PC-3 (cell line): ENCODE measurements at regions not wholly inside any gene's neighbourhood (a gene's known extent, or its start where the extent isn't known, plus 50 kb on each side); places are given as distances from the start of the nearest gene placed in this dataset.

Experiments
- ATAC-seq: fragments of 200-7000 bp; cut with Tn5 transposase; 2 replicates; pipeline ENCODE4 v1.9.1; 2020; ENCODE audit warnings: mild to moderate bottlenecking, moderate library complexity
- BruUV-seq: library from RNA; stranded (reverse); fragments of 400-500 nt; replicated peaks from 2 replicates; lab custom pipeline; 2021; lab: Mats Ljungman, UMichigan
- CTCF ChIA-PET: fragments of 300-600 bp; sonication (Branson Sonifier 250); formaldehyde crosslinking; loops from one replicate; lab custom pipeline; 2022; ENCODE audit warnings: antibody characterized with exemption; lab: Charles Lee
- POLR2A ChIA-PET: fragments of 300-600 bp; sonication (Branson Sonifier 250); formaldehyde crosslinking; loops from one replicate; lab custom pipeline; 2022; ENCODE audit warnings: antibody characterized with exemption; ENCODE audit not compliant: unreplicated experiment; lab: Charles Lee
- DNase-seq: peaks from one replicate; pipeline ENCODE4 v3.0.0-alpha.2; 2015
- H2AFZ ChIP-seq: fragments of 300-600 bp; sonication (generic); 2 replicates; pipeline ENCODE4 v1.6.0; 2016; ENCODE audit warnings: antibody characterized with exemption, low read length
- H3F3A ChIP-seq: fragments of 300-600 bp; sonication (generic); one replicate; pipeline ENCODE4 v1.6.0; 2017; ENCODE audit warnings: antibody characterized with exemption, low read length, control low read depth, mild to moderate bottlenecking; ENCODE audit not compliant: unreplicated experiment
- H3K27ac ChIP-seq: fragments of 300-600 bp; sonication (generic); 2 replicates; pipeline ENCODE4 v1.5.1; 2016; ENCODE audit warnings: mild to moderate bottlenecking, low read length
- H3K27me3 ChIP-seq: fragments of 300-600 bp; sonication (generic); 2 replicates; pipeline ENCODE4 v1.6.1; 2016; ENCODE audit warnings: low read length, mixed read lengths
- H3K36me3 ChIP-seq: fragments of 300-600 bp; sonication (generic); 2 replicates; pipeline ENCODE4 v1.6.1; 2016; ENCODE audit warnings: low read depth, mixed run types, low read length, mixed read lengths
- H3K4me1 ChIP-seq: fragments of 300-600 bp; sonication (generic); 2 replicates; pipeline ENCODE4 v1.5.1; 2016; ENCODE audit warnings: low read length; ENCODE audit not compliant: insufficient read depth
- H3K4me2 ChIP-seq: fragments of 300-600 bp; sonication (generic); 2 replicates; pipeline ENCODE4 v1.6.0; 2016; ENCODE audit warnings: low read length
- H3K4me3 ChIP-seq: fragments of 300-600 bp; sonication (generic); 2 replicates; pipeline ENCODE4 v1.5.1; 2016; ENCODE audit warnings: mild to moderate bottlenecking, low read length, mixed read lengths
- H3K79me2 ChIP-seq: fragments of 300-600 bp; sonication (generic); 2 replicates; pipeline ENCODE4 v1.6.1; 2017; ENCODE audit warnings: low read length, mixed read lengths
- H3K9ac ChIP-seq: fragments of 300-600 bp; sonication (generic); 2 replicates; pipeline ENCODE4 v1.6.0; 2016; ENCODE audit warnings: mild to moderate bottlenecking, low read length
- H3K9me2 ChIP-seq: fragments of 300-600 bp; sonication (generic); replicated peaks from 2 replicates; pipeline ENCODE4 v1.6.1; 2016; ENCODE audit warnings: mixed run types, low read length, mixed read lengths
- H3K9me3 ChIP-seq: fragments of 300-600 bp; sonication (generic); 2 replicates; pipeline ENCODE4 v1.6.1; 2016; ENCODE audit warnings: low read length, mixed read lengths
- H4K20me1 ChIP-seq: fragments of 300-600 bp; sonication (generic); 2 replicates; pipeline ENCODE4 v1.6.1; 2016; ENCODE audit warnings: low read length, mixed read lengths
- EZH2 ChIP-seq: fragments of 300-600 bp; sonication (generic); IDR thresholded peaks from one replicate; pipeline ENCODE4 v1.6.1; 2017; ENCODE audit warnings: antibody characterized with exemption, mild to moderate bottlenecking, low read length; ENCODE audit not compliant: unreplicated experiment
- EZH2phosphoT487 ChIP-seq: fragments of 300-600 bp; sonication (generic); IDR thresholded peaks from 2 replicates; pipeline ENCODE4 v1.6.1; 2018; ENCODE audit warnings: mild to moderate bottlenecking, antibody characterized with exemption, low read length, borderline replicate concordance
- intact Hi-C: fragments of 100-400 bp; cut with micrococcal nuclease; formaldehyde crosslinking; loops from 2 replicates; pipeline ENCODE4 v1.9.0; 2023
- TF ChIP-seq, protein P1 (sequence below): fragments of 300-600 bp; sonication (generic); conservative IDR thresholded peaks from 2 replicates; pipeline ENCODE4 v1.5.1; 2017; ENCODE audit warnings: antibody characterized with exemption, low read depth, mild to moderate bottlenecking, low read length

DNA sequence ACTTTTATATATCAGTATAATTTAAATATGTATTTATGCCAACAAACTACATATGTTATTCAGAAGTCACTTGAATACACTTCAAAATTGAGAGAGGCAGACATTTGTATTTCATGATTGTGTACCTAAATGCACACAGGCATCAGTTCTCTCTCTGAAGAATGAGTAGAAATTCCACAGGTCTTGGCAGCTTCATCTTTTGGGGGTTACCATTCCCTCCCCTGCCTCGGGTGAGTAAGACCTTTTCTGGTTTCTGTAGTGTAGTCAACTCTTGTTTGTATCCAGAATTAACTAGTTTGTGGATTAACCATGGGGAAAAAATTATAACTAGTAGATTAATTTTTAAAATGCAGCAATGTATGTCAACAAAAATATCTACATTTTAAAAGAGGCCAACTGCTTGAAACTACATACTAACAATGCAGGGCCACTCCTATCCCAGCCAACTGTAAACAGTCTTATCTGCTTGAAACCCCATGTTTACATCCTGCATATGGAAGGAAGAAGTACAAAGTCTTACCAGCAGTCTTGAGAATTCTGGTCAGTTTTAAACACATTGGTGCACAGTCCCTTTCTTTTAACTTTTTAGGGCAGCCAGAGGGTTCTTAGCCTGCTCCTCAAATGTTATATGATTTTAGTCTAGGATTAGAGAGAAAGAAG, 339.6 kb upstream of the KIF2A start:
- POLR2A ChIA-PET: no interaction called here
- no TSS peak for BruUV-seq

DNA sequence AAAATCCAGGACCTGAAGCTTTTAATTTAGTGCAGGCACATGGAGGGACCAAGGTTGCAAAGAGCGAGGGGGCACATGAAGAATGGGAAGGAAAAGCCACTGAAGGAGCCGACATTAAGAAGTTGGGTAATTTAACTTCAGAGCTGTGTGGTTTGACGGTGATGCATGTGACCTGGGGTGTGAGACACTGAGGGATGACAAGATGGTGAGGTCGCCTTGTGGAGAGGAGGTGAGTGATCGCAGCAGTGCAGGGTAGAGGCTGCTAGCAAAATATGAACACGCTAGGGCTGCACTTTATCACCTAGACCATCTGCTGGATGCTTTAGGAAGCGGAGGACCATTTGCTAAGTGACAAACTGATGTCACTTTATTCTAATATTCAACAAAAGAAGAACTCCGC, 339.0 kb upstream of the KIF2A start:
- no TSS peak for BruUV-seq
- CTCF ChIA-PET: no interaction called here
- H3K27ac ChIP-seq: no peak overlapping the region
- no peak overlapping the region for H2AFZ ChIP-seq
- no peaks in the 10 kb centered on the region for H3K9me3 ChIP-seq
- TF ChIP-seq, protein P1, sequence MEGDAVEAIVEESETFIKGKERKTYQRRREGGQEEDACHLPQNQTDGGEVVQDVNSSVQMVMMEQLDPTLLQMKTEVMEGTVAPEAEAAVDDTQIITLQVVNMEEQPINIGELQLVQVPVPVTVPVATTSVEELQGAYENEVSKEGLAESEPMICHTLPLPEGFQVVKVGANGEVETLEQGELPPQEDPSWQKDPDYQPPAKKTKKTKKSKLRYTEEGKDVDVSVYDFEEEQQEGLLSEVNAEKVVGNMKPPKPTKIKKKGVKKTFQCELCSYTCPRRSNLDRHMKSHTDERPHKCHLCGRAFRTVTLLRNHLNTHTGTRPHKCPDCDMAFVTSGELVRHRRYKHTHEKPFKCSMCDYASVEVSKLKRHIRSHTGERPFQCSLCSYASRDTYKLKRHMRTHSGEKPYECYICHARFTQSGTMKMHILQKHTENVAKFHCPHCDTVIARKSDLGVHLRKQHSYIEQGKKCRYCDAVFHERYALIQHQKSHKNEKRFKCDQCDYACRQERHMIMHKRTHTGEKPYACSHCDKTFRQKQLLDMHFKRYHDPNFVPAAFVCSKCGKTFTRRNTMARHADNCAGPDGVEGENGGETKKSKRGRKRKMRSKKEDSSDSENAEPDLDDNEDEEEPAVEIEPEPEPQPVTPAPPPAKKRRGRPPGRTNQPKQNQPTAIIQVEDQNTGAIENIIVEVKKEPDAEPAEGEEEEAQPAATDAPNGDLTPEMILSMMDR: no peak
- TF ChIP-seq EZH2: no peak
- no peaks in the 10 kb centered on the region for H3K36me3 ChIP-seq
- H3K79me2 ChIP-seq: no peaks in the 10 kb centered on the region
- H3K9me2 ChIP-seq: no peaks in the 10 kb centered on the region
- POLR2A ChIA-PET: no interaction called here
- no peak for DNase-seq
- peaks cover 23% of the 10 kb centered on the region; the same call in 1 of the 2 replicates for H3K27me3 ChIP-seq
- no peak for ATAC-seq
- H3K4me1 ChIP-seq: no peaks in the 10 kb centered on the region
- H3F3A ChIP-seq: no peaks in the 10 kb centered on the region
- intact Hi-C loops: no loop called here
- H3K9ac ChIP-seq: no peak overlapping the region
- no peak overlapping the region for H3K4me3 ChIP-seq
- H3K4me2 ChIP-seq: no peak overlapping the region
- no peaks in the 10 kb centered on the region for H4K20me1 ChIP-seq

More for the DNA sequence above, 339.6 kb upstream of the KIF2A start:
- Histone ChIP-seq H3F3A (no peaks in the 10 kb centered on the region), H3K4me1 (no peaks in the 10 kb centered on the region), H2AFZ (no peak overlapping the region), H3K4me3 (no peak overlapping the region), H4K20me1 (no peaks in the 10 kb centered on the region), H3K79me2 (no peaks in the 10 kb centered on the region), H3K27ac (no peak overlapping the region), H3K36me3 (no peaks in the 10 kb centered on the region), H3K27me3 (peaks cover 19% of the 10 kb centered on the region; the same call in 1 of the 2 replicates), H3K4me2 (no peak overlapping the region), H3K9me3 (no peaks in the 10 kb centered on the region), H3K9me2 (no peaks in the 10 kb centered on the region), H3K9ac (no peak overlapping the region)
- intact Hi-C loops: no loop called here
- CTCF ChIA-PET: no interaction called here
- DNase-seq (no peak), ATAC-seq (no peak)
- no peak for TF ChIP-seq EZH2phosphoT487
- TF ChIP-seq, protein P1: no peak
- no peak for TF ChIP-seq EZH2

DNA sequence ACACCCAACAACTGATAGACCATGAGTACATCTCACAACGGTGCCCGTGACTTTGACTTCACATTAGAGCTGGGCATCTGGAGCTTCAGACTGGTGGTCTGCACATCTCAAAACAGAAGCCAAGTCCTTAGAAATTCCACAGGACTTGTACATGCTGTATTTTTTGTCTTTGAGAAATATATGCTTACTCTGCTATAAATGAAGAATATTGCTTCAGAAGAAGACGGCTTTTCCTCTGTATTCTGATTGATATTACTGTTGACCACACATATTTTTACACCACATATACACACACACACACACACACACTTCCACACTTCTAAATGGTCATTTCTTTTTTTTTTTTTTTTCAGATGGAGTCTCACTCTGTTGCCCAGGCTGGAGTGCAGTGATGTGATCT, 338.3 kb upstream of the KIF2A start:
- Histone ChIP-seq H3K27ac (no peak overlapping the region), H4K20me1 (no peaks in the 10 kb centered on the region), H3K9me3 (no peaks in the 10 kb centered on the region), H3K27me3 (peaks cover 23% of the 10 kb centered on the region), H3K9me2 (no peaks in the 10 kb centered on the region), H3K36me3 (no peaks in the 10 kb centered on the region), H3K79me2 (no peaks in the 10 kb centered on the region), H3K4me2 (no peak overlapping the region), H3K9ac (no peak overlapping the region), H2AFZ (no peak overlapping the region), H3K4me1 (no peaks in the 10 kb centered on the region), H3F3A (no peaks in the 10 kb centered on the region), H3K4me3 (no peak overlapping the region)
- no peak for ATAC-seq
- intact Hi-C loops: no loop called here
- TF ChIP-seq, protein P1: no peak
- TF ChIP-seq EZH2 (no peak), EZH2phosphoT487 (no peak)
- no TSS peak for BruUV-seq
- ChIA-PET CTCF (no interaction called here), POLR2A (no interaction called here)
- DNase-seq: no peak
